Memory B cell (primary cell): ENCODE measurements at regions not wholly inside any gene's neighbourhood (a gene's known extent, or its start where the extent isn't known, plus 50 kb on each side); places are given as distances from the start of the nearest gene placed in this dataset.

ENCODE experiments used
- ATAC-seq: fragments of 150-1000 bp; cut with Tn5 transposase; 2 replicates; pipeline ENCODE4 v1.10.0; 2021; ENCODE audit warnings: low read depth, mild to moderate bottlenecking, moderate library complexity
- DNase-seq, 2 donors: peaks; one replicate each; pipeline ENCODE4 v3.0.0; 2022; ENCODE audit warnings: low spot score in 2 of 2
- H3K27ac Mint-ChIP-seq: one replicate; pipeline ENCODE4 v1.8.0; 2022; ENCODE audit warnings: mild to moderate bottlenecking, moderate library complexity, mixed read lengths
- H3K27me3 Mint-ChIP-seq: one replicate; pipeline ENCODE4 v1.8.0; 2022; ENCODE audit warnings: mixed read lengths
- H3K36me3 Mint-ChIP-seq: one replicate; pipeline ENCODE4 v1.8.0; 2022; ENCODE audit warnings: mild to moderate bottlenecking, mixed read lengths
- H3K4me1 Mint-ChIP-seq: one replicate; pipeline ENCODE4 v1.8.0; 2022; ENCODE audit warnings: mixed read lengths
- H3K4me3 Mint-ChIP-seq: one replicate; pipeline ENCODE4 v1.8.0; 2022; ENCODE audit warnings: mild to moderate bottlenecking, moderate library complexity, mixed read lengths
- H3K9me3 Mint-ChIP-seq: one replicate; pipeline ENCODE4 v1.8.0; 2022; ENCODE audit warnings: mixed read lengths

DNA sequence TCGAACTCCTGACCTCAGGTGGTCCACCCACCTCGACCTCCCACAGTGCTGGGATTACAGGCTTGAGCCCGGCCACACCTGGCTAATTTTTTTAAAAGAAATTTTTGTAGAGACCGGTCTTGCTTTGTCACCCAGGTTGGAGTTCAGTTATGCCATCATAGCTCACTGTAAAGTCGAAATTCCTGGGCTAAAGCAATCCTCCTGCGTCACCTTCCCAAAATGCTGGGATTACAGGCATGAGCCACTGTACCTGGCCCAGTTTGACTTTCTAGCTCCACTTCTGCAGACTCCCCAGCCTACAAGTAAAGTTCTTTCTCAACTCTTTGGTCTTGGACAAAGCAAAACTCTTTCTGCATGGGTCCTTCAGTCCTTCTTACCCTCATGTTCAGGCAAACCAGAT is 214.1 kb downstream of the SKIDA1 start:
- Mint-ChIP-seq H3K27ac (no peak overlapping the region), H3K4me3 (no peak overlapping the region), H3K9me3 (peaks cover 3% of the 10 kb centered on the region), H3K4me1 (no peaks in the 10 kb centered on the region), H3K36me3 (no peaks in the 10 kb centered on the region), H3K27me3 (peaks cover 4% of the 10 kb centered on the region)
- ATAC-seq (no peak), DNase-seq (no peak)

DNA sequence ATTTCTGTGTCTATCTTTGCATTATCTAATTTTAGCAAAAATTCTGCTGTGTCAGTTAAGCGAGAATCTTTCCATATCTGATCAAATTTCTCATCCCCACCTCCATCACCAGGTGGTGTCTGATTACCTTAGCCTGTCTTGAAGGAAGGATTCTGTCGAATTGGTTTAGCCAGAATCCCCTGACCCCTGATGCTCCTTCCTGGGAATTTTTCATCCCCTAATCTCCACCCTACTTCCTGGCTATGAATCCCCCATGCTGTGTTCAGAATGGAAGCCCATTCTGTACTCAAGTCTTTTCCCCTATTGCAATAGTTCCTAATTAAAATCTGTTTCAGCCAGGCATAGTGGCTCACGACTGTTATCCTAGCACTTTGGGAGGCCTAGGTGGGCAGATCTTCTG is 216.1 kb downstream of the SKIDA1 start:
- no peak for ATAC-seq
- H3K4me3 Mint-ChIP-seq, result no peak overlapping the region
- H3K9me3 Mint-ChIP-seq, result peaks cover 3% of the 10 kb centered on the region
- no peak overlapping the region for H3K27ac Mint-ChIP-seq
- no peaks in the 10 kb centered on the region for H3K4me1 Mint-ChIP-seq
- H3K36me3 Mint-ChIP-seq, result no peaks in the 10 kb centered on the region
- peaks cover 4% of the 10 kb centered on the region for H3K27me3 Mint-ChIP-seq
- no peak for DNase-seq

DNA sequence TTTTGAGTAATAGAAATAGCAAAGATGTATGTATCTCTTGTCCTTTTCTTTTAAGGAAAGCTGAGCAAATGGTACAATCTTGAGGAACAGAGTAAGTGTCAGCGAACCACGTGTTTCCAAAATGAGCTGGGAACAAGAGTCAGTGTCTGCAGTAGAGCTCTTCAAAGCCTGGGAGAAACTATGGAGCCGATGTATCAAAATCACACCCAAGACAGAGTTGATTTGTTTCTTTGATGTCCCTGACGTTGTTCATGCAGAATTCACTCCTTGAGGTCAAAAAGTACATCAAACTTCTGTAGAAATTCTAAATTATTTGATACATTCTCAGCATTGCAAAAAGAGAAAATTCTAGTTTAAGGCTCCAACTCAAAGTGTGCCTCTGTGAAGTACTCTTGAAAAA is 216.5 kb downstream of the SKIDA1 start:
- no peak for ATAC-seq
- Mint-ChIP-seq H3K36me3 (no peaks in the 10 kb centered on the region), H3K4me1 (no peaks in the 10 kb centered on the region), H3K27me3 (peaks cover 4% of the 10 kb centered on the region), H3K9me3 (peaks cover 3% of the 10 kb centered on the region), H3K27ac (no peak overlapping the region), H3K4me3 (no peak overlapping the region)
- no peak for DNase-seq

DNA sequence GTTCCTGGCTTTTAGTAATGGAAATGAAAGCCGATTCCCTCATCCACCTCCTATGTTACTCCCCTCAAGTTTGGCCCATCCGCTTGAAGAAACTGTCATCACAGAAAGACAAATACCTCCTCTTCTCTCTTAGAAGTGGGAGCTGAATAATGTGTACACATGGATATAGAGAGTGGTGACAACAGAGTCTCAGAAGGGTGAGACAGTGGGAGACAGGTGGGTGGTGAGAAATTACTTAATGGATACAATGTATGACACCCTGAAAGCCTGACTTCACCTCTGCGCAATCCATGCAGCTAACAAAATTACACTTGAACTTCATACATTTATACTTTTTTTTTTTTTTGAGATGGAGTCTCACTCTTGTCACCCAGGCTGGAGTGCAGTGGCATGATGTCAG is 217.5 kb downstream of the SKIDA1 start:
- Mint-ChIP-seq H3K36me3 (no peaks in the 10 kb centered on the region), H3K4me1 (no peaks in the 10 kb centered on the region), H3K4me3 (no peak overlapping the region), H3K27ac (no peak overlapping the region), H3K27me3 (peaks cover 4% of the 10 kb centered on the region), H3K9me3 (peaks cover 3% of the 10 kb centered on the region)
- DNase-seq (no peak), ATAC-seq (no peak)

DNA sequence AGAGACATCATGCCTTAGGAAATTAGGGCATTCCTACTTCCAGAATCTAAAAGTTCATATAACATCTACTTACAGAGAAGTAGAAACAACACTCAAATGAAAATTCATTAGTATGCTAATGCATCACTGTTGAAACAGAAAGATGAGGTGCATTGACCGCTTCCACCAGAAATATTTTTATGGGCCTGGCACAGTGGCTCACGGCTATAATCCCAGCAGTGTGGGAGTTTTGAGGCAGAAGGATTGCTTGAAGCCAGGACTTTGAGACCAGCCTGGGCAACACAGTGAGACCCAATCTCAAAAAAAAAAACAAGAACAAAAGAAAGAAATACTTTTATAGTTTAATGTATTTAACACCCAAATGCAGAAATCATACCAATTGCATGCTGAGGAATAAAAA is 220.9 kb downstream of the SKIDA1 start:
- DNase-seq (no peak), ATAC-seq (no peak)
- Mint-ChIP-seq H3K9me3 (no peaks in the 10 kb centered on the region), H3K36me3 (no peaks in the 10 kb centered on the region), H3K27ac (no peak overlapping the region), H3K4me1 (no peaks in the 10 kb centered on the region), H3K27me3 (no peaks in the 10 kb centered on the region), H3K4me3 (no peak overlapping the region)

DNA sequence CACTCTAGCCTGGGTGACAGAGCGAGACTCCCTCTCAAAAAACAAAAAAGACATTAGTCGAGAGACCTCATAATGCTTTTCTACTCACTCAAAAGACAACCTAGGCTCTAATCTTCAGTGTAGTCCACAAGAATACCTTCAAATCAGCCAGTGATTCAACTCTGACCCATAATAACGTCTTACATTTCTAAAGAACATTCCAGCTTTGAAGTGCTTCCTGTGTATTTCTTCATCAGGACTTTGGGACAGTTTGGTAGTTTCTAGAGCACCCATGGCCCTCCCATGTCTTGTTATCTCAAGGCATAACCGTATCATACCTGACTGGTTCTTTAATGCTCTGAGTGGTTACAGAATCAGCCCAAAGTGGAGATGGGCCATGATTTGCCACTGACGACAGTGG is 221.3 kb downstream of the SKIDA1 start:
- H3K4me1 Mint-ChIP-seq, result no peaks in the 10 kb centered on the region

DNA sequence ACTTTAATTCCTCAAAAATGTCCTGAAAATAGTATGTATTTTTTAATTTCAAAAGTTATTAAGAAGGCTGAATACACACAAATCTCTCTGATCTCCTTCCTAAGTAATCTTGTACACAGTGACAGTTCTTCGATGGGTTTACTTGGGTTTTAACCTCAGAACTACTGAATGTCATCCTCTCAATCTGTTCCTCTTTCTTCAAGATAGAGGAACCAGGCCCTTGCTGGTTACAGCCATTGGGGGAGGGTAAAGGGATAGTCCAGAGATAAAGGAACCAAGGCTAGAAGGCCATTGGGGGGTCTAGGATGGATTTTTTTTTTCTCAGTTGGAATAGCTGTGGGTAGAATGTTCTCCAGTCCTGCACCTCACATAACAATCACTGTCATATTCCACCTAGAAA is 224.9 kb downstream of the SKIDA1 start:
- H3K36me3 Mint-ChIP-seq, result no peaks in the 10 kb centered on the region
- no peak for ATAC-seq
- peaks cover 5% of the 10 kb centered on the region for H3K27me3 Mint-ChIP-seq
- H3K4me1 Mint-ChIP-seq, result no peaks in the 10 kb centered on the region
- no peak overlapping the region for H3K27ac Mint-ChIP-seq
- no peak overlapping the region for H3K4me3 Mint-ChIP-seq
- H3K9me3 Mint-ChIP-seq, result no peaks in the 10 kb centered on the region
- DNase-seq, result no peak

More for the DNA sequence above, 221.3 kb downstream of the SKIDA1 start:
- ATAC-seq (no peak), DNase-seq (no peak)
- Mint-ChIP-seq H3K27me3 (no peaks in the 10 kb centered on the region), H3K27ac (no peak overlapping the region), H3K4me3 (no peak overlapping the region), H3K36me3 (no peaks in the 10 kb centered on the region), H3K9me3 (no peaks in the 10 kb centered on the region)

DNA sequence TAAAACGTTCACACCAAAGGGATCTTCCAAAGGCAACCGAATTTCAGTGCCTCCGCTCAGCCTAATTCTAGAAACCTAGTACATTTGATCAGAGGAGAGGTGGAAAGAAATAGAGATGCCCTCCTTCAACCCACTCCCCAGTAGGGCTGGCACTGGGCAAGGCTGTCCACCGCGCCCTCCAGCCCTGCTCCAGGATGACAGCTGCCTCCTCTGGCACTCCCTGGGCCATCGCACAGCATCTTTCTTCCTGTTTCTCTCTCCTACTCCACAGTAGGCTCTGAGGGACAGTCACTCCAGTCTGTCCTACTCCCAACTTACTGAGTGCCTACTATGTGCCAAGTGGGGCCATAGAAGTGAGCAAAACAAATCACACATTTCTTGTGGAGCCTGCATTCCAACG is 226.2 kb downstream of the SKIDA1 start:
- peaks cover 9% of the 10 kb centered on the region for H3K27me3 Mint-ChIP-seq
- ATAC-seq (no peak), DNase-seq (no peak)
- H3K9me3 Mint-ChIP-seq, result no peaks in the 10 kb centered on the region
- H3K4me3 Mint-ChIP-seq, result no peak overlapping the region
- H3K4me1 Mint-ChIP-seq, result no peaks in the 10 kb centered on the region
- no peaks in the 10 kb centered on the region for H3K36me3 Mint-ChIP-seq
- no peak overlapping the region for H3K27ac Mint-ChIP-seq

DNA sequence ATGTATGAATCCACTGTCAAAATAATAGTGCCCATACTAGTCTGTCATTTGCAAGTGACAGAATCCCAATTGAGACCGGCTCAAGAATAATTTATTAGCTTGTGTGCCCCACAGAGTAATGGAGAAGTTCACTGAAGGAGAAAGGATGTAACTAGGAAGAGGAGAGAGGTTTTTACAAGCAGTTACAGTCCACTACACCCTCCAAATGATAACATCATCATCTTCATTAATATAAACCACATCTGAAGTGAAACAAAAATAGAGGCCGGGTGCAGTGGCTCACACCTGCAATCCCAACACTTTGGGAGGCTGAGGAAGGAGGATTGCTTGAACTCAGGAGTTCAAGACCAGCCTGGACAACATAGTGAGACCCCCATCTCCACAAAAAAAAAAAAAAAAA is 226.8 kb downstream of the SKIDA1 start:
- DNase-seq (no peak), ATAC-seq (no peak)
- no peaks in the 10 kb centered on the region for H3K36me3 Mint-ChIP-seq
- H3K4me1 Mint-ChIP-seq, result no peaks in the 10 kb centered on the region
- no peak overlapping the region for H3K4me3 Mint-ChIP-seq
- H3K27me3 Mint-ChIP-seq, result peaks cover 12% of the 10 kb centered on the region
- H3K27ac Mint-ChIP-seq, result no peak overlapping the region
- H3K9me3 Mint-ChIP-seq, result no peaks in the 10 kb centered on the region

DNA sequence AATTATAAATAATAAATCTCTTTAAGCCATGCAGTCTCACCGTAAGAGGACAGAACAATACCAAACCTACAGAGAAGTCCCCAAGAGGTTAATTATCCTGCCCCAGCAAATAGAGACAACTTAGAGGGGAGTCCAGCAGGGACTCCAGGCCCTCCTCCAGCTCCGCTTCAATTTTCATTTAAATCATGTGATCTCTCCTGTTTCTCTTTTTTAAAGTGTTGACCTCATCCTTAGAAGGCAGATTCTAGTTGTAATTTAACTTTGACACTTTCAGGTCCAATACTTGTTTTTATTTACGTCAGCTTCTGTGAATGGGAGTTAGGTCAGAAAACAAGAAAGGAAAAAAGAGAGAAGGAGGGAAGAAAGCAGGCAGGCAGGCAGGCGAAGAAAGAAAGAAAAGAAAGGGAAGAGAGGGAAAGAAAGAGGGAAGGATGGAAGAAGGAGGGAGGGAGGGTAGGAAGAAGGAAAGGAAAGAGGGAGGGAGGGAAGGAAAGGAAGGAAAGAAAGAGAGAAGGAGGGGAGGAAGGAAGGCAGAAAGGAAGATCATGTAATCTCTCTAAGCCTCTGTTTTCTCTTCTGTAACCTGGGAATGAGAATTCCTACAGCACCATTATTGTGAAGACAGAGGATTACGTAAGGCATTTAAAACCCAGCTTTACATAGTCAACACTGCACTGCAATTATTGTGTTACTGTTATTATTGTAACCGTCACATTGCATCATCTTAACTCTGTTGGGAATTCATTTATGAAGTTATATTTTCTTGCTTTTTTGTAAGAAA is 227.7 kb downstream of the SKIDA1 start:
- no peaks in the 10 kb centered on the region for H3K36me3 Mint-ChIP-seq
- H3K27ac Mint-ChIP-seq, result no peak overlapping the region
- DNase-seq (no peak), ATAC-seq (no peak)
- H3K27me3 Mint-ChIP-seq, result peaks cover 14% of the 10 kb centered on the region
- no peaks in the 10 kb centered on the region for H3K4me1 Mint-ChIP-seq
- no peaks in the 10 kb centered on the region for H3K9me3 Mint-ChIP-seq
- H3K4me3 Mint-ChIP-seq, result no peak overlapping the region

DNA sequence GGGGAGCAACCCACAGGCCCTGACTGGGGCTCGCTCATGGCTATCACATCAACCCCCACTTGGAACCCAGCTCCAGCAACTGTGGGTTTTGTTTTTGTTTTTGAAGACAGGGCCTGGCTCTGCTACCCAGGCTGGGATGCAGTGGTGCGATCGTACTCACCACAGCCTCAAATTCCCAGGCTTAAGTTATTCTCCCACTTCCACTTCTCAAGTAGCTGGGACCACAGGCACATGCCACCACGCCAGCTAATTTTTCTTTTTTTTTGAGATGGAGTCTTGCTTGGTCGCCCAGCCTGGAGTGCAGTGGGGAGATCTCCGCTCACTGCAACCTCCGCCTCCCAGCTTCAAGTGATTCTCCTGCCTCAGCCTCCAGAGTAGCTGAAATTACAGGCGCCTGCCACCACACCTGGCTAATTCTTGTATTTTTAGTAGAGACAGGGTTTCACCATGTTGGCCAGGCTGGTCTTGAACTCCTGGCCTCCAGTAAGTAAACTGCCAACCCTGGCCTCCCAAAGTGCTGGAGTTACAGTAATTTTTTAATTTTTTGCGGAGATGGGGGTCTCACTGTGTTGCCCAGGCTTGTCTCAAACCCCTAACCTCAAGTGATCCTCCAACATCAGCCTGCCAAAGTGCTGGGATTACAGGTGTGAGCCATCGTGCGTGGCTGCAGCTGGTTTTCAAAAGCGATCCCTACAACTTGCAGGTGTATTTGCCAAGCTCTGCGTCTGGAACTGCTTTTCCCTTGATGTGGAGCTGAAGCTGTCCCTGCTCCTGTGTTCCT is 228.7 kb downstream of the SKIDA1 start:
- Mint-ChIP-seq H3K36me3 (no peaks in the 10 kb centered on the region), H3K4me1 (no peaks in the 10 kb centered on the region), H3K4me3 (no peak overlapping the region), H3K27me3 (peaks cover 14% of the 10 kb centered on the region), H3K9me3 (no peaks in the 10 kb centered on the region), H3K27ac (no peak overlapping the region)
- DNase-seq (no peak), ATAC-seq (no peak)

DNA sequence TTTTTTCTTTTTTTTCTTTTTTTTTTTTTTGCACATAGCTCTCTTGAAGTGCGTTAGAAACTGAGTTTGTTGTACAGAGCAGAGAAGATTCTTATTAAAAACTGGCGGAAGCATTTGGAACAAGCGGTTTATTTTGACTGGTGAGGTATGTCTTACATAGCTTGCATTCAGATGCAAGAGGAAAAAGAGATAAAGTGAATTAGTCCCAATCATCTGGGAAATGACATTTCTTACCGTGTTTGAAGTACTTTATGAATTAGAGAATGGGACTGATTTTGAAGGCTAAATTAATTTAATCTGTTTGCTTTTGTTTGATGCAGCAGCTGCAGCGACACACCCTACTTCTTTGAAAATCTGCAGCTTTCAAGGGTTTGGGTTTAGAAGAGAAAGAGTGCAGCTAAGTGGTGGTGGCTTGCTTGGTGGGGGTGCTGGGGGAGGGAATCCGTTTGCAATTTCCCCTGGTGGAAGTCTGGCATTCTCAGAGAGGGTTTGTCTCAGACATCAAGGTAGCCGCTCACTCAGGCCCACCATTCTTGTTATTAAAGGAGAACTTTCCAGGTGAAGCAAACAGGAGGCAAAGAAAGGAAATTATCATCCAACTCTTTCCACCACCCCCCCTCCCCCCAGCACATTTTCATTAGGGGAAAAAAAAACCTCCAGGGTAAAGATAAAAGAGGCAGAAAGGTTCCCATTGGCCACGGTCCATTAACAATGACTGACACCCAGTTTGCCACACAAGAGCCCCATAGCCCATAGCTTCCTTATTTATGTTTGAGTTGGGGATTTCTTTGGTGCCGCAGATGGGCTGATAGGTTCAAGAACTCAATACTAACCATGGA is 231.7 kb downstream of the SKIDA1 start:
- Mint-ChIP-seq H3K27ac (no peak overlapping the region), H3K27me3 (peaks cover 19% of the 10 kb centered on the region), H3K4me1 (no peaks in the 10 kb centered on the region), H3K4me3 (no peak overlapping the region), H3K36me3 (no peaks in the 10 kb centered on the region), H3K9me3 (no peaks in the 10 kb centered on the region)
- DNase-seq, result no peak
- no peak for ATAC-seq

DNA sequence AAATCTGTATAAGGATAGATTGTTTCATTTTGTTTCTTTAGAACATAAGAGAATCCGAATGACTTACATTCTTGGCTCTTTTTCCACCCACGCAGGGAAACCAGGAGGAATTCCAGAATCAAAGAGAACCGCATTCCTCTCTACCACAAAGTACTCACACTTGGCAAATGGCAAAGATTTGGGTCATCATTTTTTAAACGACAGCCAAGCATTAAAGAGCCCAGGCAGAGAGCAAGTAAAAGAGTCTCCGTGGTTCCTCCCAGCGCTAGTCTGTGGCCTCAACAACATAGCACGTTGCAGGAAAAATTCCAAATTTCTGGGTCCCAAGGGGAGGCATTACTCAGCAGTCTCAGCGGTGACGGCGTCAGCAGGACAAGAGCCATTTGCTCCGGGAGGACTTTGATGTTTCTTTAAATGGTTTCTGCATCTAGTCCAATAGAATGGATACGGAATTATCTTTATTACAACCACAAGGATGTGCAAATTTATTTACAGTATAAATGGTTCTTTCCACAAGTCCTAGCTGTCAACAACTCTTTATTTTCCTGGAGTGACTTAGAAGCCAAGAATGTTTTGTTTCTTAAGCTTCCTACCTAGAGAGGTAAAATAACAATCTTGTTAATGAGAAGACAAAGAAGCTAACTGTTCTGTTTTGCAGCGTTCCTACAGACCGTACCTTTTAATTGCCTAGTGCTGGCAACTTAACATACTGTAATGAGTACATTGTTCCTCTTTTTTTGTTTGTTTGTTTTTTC is 232.5 kb downstream of the SKIDA1 start:
- Mint-ChIP-seq H3K36me3 (no peaks in the 10 kb centered on the region), H3K4me3 (no peak overlapping the region), H3K27me3 (peaks cover 19% of the 10 kb centered on the region), H3K27ac (no peak overlapping the region), H3K9me3 (no peaks in the 10 kb centered on the region), H3K4me1 (no peaks in the 10 kb centered on the region)
- DNase-seq (no peak), ATAC-seq (no peak)
